ENCODE measurements at regions not wholly inside any gene's neighbourhood (a gene's known extent, or its start where the extent isn't known, plus 50 kb on each side); places are given as distances from the start of the nearest gene placed in this dataset.

- Histone ChIP-seq H3K4me2 (no peak overlapping the region), H3K27me3 (ENCODE audit: insufficient read depth) (no peaks in the 10 kb centered on the region), H4K20me1 (replicated peaks; ENCODE audit: insufficient read depth) (no peaks in the 10 kb centered on the region), H3K4me3 (no peak overlapping the region), H3K9me2 (ENCODE audit: insufficient read depth) (peaks cover 6% of the 10 kb centered on the region; the same call in 1 of the 2 replicates), H3F3A (replicated peaks; ENCODE audit: low read depth) (no peaks in the 10 kb centered on the region), H3K79me2 (replicated peaks; ENCODE audit: insufficient read depth) (no peaks in the 10 kb centered on the region), H2AFZ (no peak overlapping the region), H3K36me3 (ENCODE audit: insufficient read depth) (no peaks in the 10 kb centered on the region; the same call in 1 of the 2 replicates), H3K27ac (ENCODE audit: low read depth) (no peak overlapping the region), H3K4me1 (ENCODE audit: insufficient read depth) (no peaks in the 10 kb centered on the region)
- H3K36me3 Mint-ChIP-seq (ENCODE audit: low read depth), result no peaks in the 10 kb centered on the region
- ATAC-seq (no peak), DNase-seq (ENCODE audit: low spot score) (no peak)
- TF ChIP-seq STAT1 (IDR thresholded peaks at IDR 0.05; ENCODE audit: unreplicated experiment), result no peak
- TF ChIP-seq EZH2 (IDR thresholded peaks at IDR 0.05; ENCODE audit: low read depth, unreplicated experiment), result no peak
- TF ChIP-seq ZNF462 (CRISPR knock-in tag; IDR thresholded peaks at IDR 0.05), result no peak
- no peak for TF ChIP-seq POLR2AphosphoS5 (IDR thresholded peaks at IDR 0.05; ENCODE audit: low read depth)
- TF ChIP-seq JUNB (IDR thresholded peaks at IDR 0.05; ENCODE audit: unreplicated experiment), result no peak
- TF ChIP-seq ETS1 (IDR thresholded peaks at IDR 0.05), result no peak
- TF ChIP-seq ZNF114 (CRISPR knock-in tag; IDR thresholded peaks at IDR 0.05), result no peak
- TF ChIP-seq EZH2phosphoT487 (IDR thresholded peaks at IDR 0.05; ENCODE audit: unreplicated experiment), result no peak
- TF ChIP-seq ZNF331 (CRISPR knock-in tag; IDR thresholded peaks at IDR 0.05; ENCODE audit: low read depth), result no peak
- TF ChIP-seq CREB1 (CRISPR knock-in tag; IDR thresholded peaks at IDR 0.05; ENCODE audit: low read depth), result no peak
- no peak for TF ChIP-seq CTCF (conservative IDR thresholded peaks at IDR 0.05; ENCODE audit: low read depth in 2 of 2)
- no peak for TF ChIP-seq REST (IDR thresholded peaks at IDR 0.05; ENCODE audit: unreplicated experiment)
- TF ChIP-seq NANOG (IDR thresholded peaks at IDR 0.05; ENCODE audit: borderline replicate concordance), result no peak
- no peak overlapping the region for H3K4me3 Mint-ChIP-seq
- no peaks in the 10 kb centered on the region for H3K9me3 Mint-ChIP-seq
- H3K27me3 Mint-ChIP-seq (ENCODE audit: insufficient read depth, low read depth, poor library complexity), result no peaks in the 10 kb centered on the region
- no peaks in the 10 kb centered on the region for H3K4me1 Mint-ChIP-seq
- no peak overlapping the region for H3K27ac Mint-ChIP-seq
These were observed 481.5 kb upstream of the JAG1 start for GRCh38 chr20:11155156-11155756.

Data from GM23338 (cell line).